T-helper 1 cell treated with Interleukin-12 subunit alpha and Interleukin-12 subunit beta and Interleukin-4 antibody, amounts not matched to agents 30 μg/mL and 1 μg/mL, for 36 hours (primary cell): ENCODE measurements at regions not wholly inside any gene's neighbourhood (a gene's known extent, or its start where the extent isn't known, plus 50 kb on each side); places are given as distances from the start of the nearest gene placed in this dataset.

Source experiments
- H3K27ac Mint-ChIP-seq: one replicate; pipeline ENCODE4 v1.8.0; 2021; ENCODE audit warnings: mild to moderate bottlenecking, mixed read lengths
- H3K27me3 Mint-ChIP-seq: one replicate; pipeline ENCODE4 v1.8.0; 2021; ENCODE audit warnings: low read depth, mixed read lengths
- H3K36me3 Mint-ChIP-seq: one replicate; pipeline ENCODE4 v1.8.0; 2021; ENCODE audit warnings: low read depth, mixed read lengths
- H3K4me1 Mint-ChIP-seq: one replicate; pipeline ENCODE4 v1.8.0; 2021; ENCODE audit warnings: low read depth, mixed read lengths
- H3K4me3 Mint-ChIP-seq: one replicate; pipeline ENCODE4 v1.8.0; 2021; ENCODE audit warnings: mild to moderate bottlenecking, moderate library complexity, mixed read lengths
- H3K9me3 Mint-ChIP-seq: one replicate; pipeline ENCODE4 v1.8.0; 2021; ENCODE audit warnings: mixed read lengths

GRCh38 chr3:111286746-111287145 is 215.1 kb downstream of the NECTIN3 start:
- Mint-ChIP-seq H3K27ac (no peak overlapping the region), H3K36me3 (no peaks in the 10 kb centered on the region), H3K9me3 (peaks cover 3% of the 10 kb centered on the region), H3K27me3 (no peaks in the 10 kb centered on the region), H3K4me3 (no peak overlapping the region), H3K4me1 (peaks cover 23% of the 10 kb centered on the region)

GRCh38 chr3:111292117-111292516 is 220.5 kb downstream of the NECTIN3 start:
- Mint-ChIP-seq H3K27me3 (no peaks in the 10 kb centered on the region), H3K4me1 (peaks cover 19% of the 10 kb centered on the region), H3K4me3 (no peak overlapping the region), H3K36me3 (no peaks in the 10 kb centered on the region), H3K27ac (no peak overlapping the region), H3K9me3 (peaks cover 5% of the 10 kb centered on the region)

- Mint-ChIP-seq H3K4me1 (peaks cover 49% of the 10 kb centered on the region), H3K36me3 (peaks cover 7% of the 10 kb centered on the region), H3K27ac (no peak overlapping the region), H3K27me3 (no peaks in the 10 kb centered on the region), H3K9me3 (peaks cover 3% of the 10 kb centered on the region), H3K4me3 (no peak overlapping the region)
Observed at GRCh38 chr3:111299192-111299615, 227.6 kb downstream of the NECTIN3 start.

GRCh38 chr3:111301238-111301798 is 229.7 kb downstream of the NECTIN3 start:
- peak overlapping the region; percentile 6 for H3K4me3 Mint-ChIP-seq
- no peaks in the 10 kb centered on the region for H3K9me3 Mint-ChIP-seq
- no peaks in the 10 kb centered on the region for H3K27me3 Mint-ChIP-seq
- H3K36me3 Mint-ChIP-seq, result peaks cover 7% of the 10 kb centered on the region
- peaks cover 53% of the 10 kb centered on the region for H3K4me1 Mint-ChIP-seq
- peak overlapping the region; percentile 18 for H3K27ac Mint-ChIP-seq

GRCh38 chr3:111302063-111302462 is 230.4 kb downstream of the NECTIN3 start:
- no peaks in the 10 kb centered on the region for H3K27me3 Mint-ChIP-seq
- no peaks in the 10 kb centered on the region for H3K9me3 Mint-ChIP-seq
- H3K4me3 Mint-ChIP-seq, result peak overlapping the region; percentile 2
- peaks cover 50% of the 10 kb centered on the region for H3K4me1 Mint-ChIP-seq
- peaks cover 7% of the 10 kb centered on the region for H3K36me3 Mint-ChIP-seq
- no peak overlapping the region for H3K27ac Mint-ChIP-seq

- Mint-ChIP-seq H3K27ac (no peak overlapping the region), H3K36me3 (peaks cover 7% of the 10 kb centered on the region), H3K9me3 (no peaks in the 10 kb centered on the region), H3K4me1 (peaks cover 48% of the 10 kb centered on the region), H3K27me3 (no peaks in the 10 kb centered on the region), H3K4me3 (no peak overlapping the region)
Observed at GRCh38 chr3:111303760-111304159, 232.1 kb downstream of the NECTIN3 start.

- Mint-ChIP-seq H3K27me3 (no peaks in the 10 kb centered on the region), H3K4me1 (peaks cover 46% of the 10 kb centered on the region), H3K27ac (no peak overlapping the region), H3K36me3 (peaks cover 5% of the 10 kb centered on the region), H3K9me3 (no peaks in the 10 kb centered on the region), H3K4me3 (no peak overlapping the region)
Observed at GRCh38 chr3:111307676-111308075, 234.3 kb upstream of the CD96 start.

- Mint-ChIP-seq H3K36me3 (peaks cover 2% of the 10 kb centered on the region), H3K27me3 (no peaks in the 10 kb centered on the region), H3K27ac (peak overlapping the region; percentile 90), H3K9me3 (no peaks in the 10 kb centered on the region), H3K4me3 (peak overlapping the region; percentile 64), H3K4me1 (peaks cover 39% of the 10 kb centered on the region)
Observed at GRCh38 chr3:111311126-111311525, 230.9 kb upstream of the CD96 start.

- Mint-ChIP-seq H3K27me3 (no peaks in the 10 kb centered on the region), H3K4me1 (peaks cover 37% of the 10 kb centered on the region), H3K9me3 (no peaks in the 10 kb centered on the region), H3K27ac (peak overlapping the region; percentile 90), H3K4me3 (peak overlapping the region; percentile 55), H3K36me3 (peaks cover 2% of the 10 kb centered on the region)
Observed at GRCh38 chr3:111311709-111312235, 230.2 kb upstream of the CD96 start.

GRCh38 chr3:111314181-111314873 is 227.7 kb upstream of the CD96 start:
- H3K4me1 Mint-ChIP-seq, result peaks cover 40% of the 10 kb centered on the region
- no peaks in the 10 kb centered on the region for H3K9me3 Mint-ChIP-seq
- H3K27ac Mint-ChIP-seq, result no peak overlapping the region
- H3K36me3 Mint-ChIP-seq, result no peaks in the 10 kb centered on the region
- no peaks in the 10 kb centered on the region for H3K27me3 Mint-ChIP-seq
- no peak overlapping the region for H3K4me3 Mint-ChIP-seq

- Mint-ChIP-seq H3K36me3 (no peaks in the 10 kb centered on the region), H3K27me3 (no peaks in the 10 kb centered on the region), H3K9me3 (no peaks in the 10 kb centered on the region), H3K4me1 (peaks cover 36% of the 10 kb centered on the region), H3K4me3 (no peak overlapping the region), H3K27ac (no peak overlapping the region)
Observed at GRCh38 chr3:111314898-111315297, 227.1 kb upstream of the CD96 start.

- H3K27me3 Mint-ChIP-seq, result no peaks in the 10 kb centered on the region
- no peaks in the 10 kb centered on the region for H3K9me3 Mint-ChIP-seq
- H3K36me3 Mint-ChIP-seq, result no peaks in the 10 kb centered on the region
- no peak overlapping the region for H3K4me3 Mint-ChIP-seq
- H3K4me1 Mint-ChIP-seq, result peaks cover 24% of the 10 kb centered on the region
- no peak overlapping the region for H3K27ac Mint-ChIP-seq
Observed at GRCh38 chr3:111315930-111316587, 225.9 kb upstream of the CD96 start.

- H3K27ac Mint-ChIP-seq, result no peak overlapping the region
- H3K4me1 Mint-ChIP-seq, result peaks cover 5% of the 10 kb centered on the region
- no peaks in the 10 kb centered on the region for H3K36me3 Mint-ChIP-seq
- H3K9me3 Mint-ChIP-seq, result no peaks in the 10 kb centered on the region
- no peaks in the 10 kb centered on the region for H3K27me3 Mint-ChIP-seq
- H3K4me3 Mint-ChIP-seq, result no peak overlapping the region
Observed at GRCh38 chr3:111318289-111318688, 223.7 kb upstream of the CD96 start.

- peaks cover 2% of the 10 kb centered on the region for H3K36me3 Mint-ChIP-seq
- no peaks in the 10 kb centered on the region for H3K27me3 Mint-ChIP-seq
- peaks cover 13% of the 10 kb centered on the region for H3K4me1 Mint-ChIP-seq
- H3K27ac Mint-ChIP-seq, result no peak overlapping the region
- H3K4me3 Mint-ChIP-seq, result no peak overlapping the region
- H3K9me3 Mint-ChIP-seq, result no peaks in the 10 kb centered on the region
Observed at GRCh38 chr3:111319598-111319997, 222.4 kb upstream of the CD96 start.

GRCh38 chr3:111321786-111322185 is 220.2 kb upstream of the CD96 start:
- Mint-ChIP-seq H3K27ac (no peak overlapping the region), H3K27me3 (no peaks in the 10 kb centered on the region), H3K9me3 (peaks cover 4% of the 10 kb centered on the region), H3K36me3 (peaks cover 2% of the 10 kb centered on the region), H3K4me1 (peaks cover 31% of the 10 kb centered on the region), H3K4me3 (no peak overlapping the region)
